ENCODE measurements at regions not wholly inside any gene's neighbourhood (a gene's known extent, or its start where the extent isn't known, plus 50 kb on each side); places are given as distances from the start of the nearest gene placed in this dataset.

GRCh38 chr21:32141318-32141633 is 137.6 kb downstream of the MIS18A start:
- TF ChIP-seq TARDBP (IDR thresholded peaks at IDR 0.05) (no peak), RB1 (IDR thresholded peaks at IDR 0.05; ENCODE audit: low read depth) (no peak), HMGXB4 (CRISPR knock-in tag; IDR thresholded peaks at IDR 0.05) (no peak), HOMEZ (CRISPR knock-in tag; IDR thresholded peaks at IDR 0.05) (no peak), NRF1 (conservative IDR thresholded peaks at IDR 0.05 in 1 of 2, IDR thresholded peaks at IDR 0.05 in 1 of 2) (no peak), CREB1 (IDR thresholded peaks at IDR 0.05) (no peak), CREB1 (CRISPR knock-in tag; IDR thresholded peaks at IDR 0.05) (no peak), POU5F1 (IDR thresholded peaks at IDR 0.05; ENCODE audit: borderline replicate concordance, low read depth, low read length, partially characterized antibody) (no peak), CTCF (IDR thresholded peaks at IDR 0.05 in 2 of 3, conservative IDR thresholded peaks at IDR 0.05 in 1 of 3; ENCODE audit: insufficient read depth in 2 of 3, low read depth in 1 of 3, low read length in 3 of 3) (no peak), SMARCA4 (IDR thresholded peaks at IDR 0.05) (no peak)
